GM19239 (cell line): ENCODE measurements at regions not wholly inside any gene's neighbourhood (a gene's known extent, or its start where the extent isn't known, plus 50 kb on each side); places are given as distances from the start of the nearest gene placed in this dataset.
A peak's percentile ranks its signal among the peaks of the same experiment; 100 is the strongest.
"Not testable (repeated sequence)": the region's sequence is repeated elsewhere in the genome, so short reads cannot be mapped to it uniquely, and the experiment has no call there.

ENCODE experiments used
- DNase-seq: peaks from one replicate; pipeline ENCODE4 v3.0.0; 2011; ENCODE audit warnings: low spot score; ENCODE audit not compliant: insufficient read length
- FAIRE-seq: peaks from 2 replicates; lab custom pipeline; 2011; peaks lifted over from hg19 to GRCh38; lab: Jason Lieb, UNC

DNA sequence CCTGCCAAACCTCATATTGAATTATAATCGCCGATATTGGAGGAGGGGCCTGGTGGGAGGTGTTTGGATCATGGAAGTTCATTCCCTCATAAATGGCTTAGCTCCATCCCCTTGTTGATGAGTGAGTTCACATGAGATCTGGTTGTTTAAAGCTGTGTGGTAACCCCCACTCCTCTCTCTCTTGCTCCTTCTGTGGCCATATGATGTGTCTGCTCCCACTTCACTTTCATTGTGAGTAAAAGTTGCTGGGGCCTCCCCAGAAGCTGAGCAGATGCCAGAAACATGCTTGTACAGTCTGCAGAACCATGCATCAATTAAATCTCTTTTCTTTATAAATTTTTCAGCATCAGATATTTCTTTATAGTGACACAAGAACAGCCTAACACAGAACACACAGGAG is 929.0 kb upstream of the FAT3 start:
- DNase-seq (no peak), FAIRE-seq (no peak)

DNA sequence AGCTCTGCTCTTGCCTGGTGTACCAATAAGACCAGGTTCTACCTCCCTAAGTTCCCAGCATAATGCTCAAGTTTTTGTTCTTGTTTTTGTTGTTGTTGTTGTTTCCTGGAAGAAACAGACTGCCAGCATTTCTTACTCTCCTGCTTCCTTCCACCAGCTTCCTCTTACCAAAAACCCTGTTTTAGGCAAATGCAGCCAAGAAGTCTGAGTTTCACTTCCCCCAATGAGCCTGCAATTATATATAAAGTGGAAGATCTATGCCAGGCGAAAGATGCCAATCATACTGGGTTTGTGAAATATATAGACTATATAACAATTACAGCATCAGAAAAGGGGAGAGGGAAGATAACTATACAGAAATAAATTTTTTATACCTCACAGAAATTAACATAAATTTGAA is 931.5 kb upstream of the FAT3 start:
- FAIRE-seq = no peak
- DNase-seq = no peak

DNA sequence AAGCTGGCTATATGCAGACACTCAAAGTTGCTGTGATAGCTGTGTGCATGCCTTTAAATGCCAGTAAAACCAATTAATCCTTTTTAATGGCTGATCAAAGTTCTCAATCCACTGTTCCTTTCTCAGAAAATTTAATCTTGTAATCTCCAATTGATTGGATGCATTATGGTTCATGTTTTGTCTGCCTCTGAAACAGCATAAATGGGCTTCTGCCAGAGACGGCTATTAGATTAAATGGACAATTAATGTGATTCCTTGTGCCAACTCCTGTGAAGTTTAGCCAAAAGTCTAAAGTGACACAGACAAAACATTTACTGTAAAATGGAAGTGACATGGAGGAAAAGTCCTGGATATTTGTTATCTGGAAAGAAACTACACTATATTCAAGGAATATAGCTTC is 952.5 kb upstream of the FAT3 start:
- DNase-seq (no peak), FAIRE-seq (no peak)

DNA sequence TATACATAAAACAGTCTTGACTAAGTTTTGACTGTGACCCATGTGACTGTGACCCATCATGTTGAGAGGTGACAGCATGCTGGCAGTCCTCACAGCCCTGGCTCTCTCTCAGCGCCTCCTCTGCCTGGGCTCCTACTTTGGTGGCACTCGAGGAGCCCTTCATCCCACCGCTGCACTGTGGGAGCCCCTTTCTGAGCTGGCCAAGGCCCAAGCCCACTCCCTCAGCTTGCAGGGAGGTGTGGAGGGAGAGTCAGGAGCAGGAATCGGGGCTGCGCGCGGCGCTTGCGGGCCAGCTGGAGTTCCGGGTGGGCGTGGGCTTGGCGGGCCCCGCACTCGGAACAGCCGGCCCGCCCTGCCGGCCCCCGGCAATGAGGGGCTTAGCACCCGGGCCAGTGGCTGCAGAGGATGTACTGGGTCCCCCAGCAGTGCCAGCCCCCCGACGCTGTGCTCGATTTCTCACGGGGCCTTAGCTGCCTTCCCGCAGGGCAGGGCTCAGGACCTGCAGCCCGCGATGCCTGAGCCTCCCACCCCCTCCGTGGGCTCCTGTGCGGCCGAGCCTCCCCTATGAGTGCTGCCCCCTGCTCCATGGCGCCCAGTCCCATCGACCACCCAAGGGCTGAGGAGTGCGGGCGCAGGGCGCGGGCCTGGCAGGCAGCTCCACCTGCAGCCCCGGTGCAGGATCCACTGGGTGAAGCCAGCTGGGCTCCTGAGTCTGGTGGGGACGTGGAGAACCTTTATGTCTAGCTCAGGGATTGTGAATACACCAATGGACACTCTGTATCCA is 955.9 kb upstream of the FAT3 start:
- DNase-seq, FAIRE-seq: not testable (repeated sequence)

DNA sequence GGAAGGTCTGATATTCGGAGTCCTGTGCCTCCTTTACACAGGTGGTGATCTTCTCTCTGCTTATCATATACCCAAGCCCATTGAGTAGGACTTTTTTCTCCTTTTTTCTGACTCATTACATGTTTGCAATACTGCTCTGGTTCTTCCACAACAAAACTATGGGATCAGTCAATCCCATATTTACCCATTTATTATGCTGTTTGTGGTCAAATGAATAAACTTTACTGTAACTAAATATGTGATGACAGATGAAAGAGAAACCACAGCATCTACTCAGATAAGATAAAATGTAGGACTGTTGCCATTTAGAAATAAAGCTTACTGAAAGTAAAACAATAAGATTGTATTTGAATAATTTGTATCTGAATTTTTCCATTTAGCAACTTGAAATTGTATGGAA is 958.7 kb upstream of the FAT3 start:
- DNase-seq (no peak), FAIRE-seq (no peak)

DNA sequence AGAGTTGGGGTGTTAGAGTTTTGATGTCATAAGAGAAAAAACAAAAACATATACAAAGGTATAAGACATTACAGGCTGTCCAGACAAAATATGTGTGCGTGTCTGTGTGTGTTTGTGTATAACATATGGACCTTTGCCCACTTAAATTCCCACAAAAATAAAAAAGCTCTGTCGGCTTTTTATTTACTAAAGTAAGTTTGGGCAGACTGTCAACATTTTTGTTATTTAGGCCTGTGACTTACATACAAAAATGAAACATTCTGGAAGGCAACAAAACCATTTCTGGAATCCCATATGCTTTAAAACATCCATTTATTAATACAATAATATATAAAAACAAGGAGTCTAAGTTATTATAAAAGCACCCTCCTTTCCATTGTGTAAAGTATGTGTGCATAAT is 960.1 kb upstream of the FAT3 start:
- DNase-seq (no peak), FAIRE-seq (no peak)

DNA sequence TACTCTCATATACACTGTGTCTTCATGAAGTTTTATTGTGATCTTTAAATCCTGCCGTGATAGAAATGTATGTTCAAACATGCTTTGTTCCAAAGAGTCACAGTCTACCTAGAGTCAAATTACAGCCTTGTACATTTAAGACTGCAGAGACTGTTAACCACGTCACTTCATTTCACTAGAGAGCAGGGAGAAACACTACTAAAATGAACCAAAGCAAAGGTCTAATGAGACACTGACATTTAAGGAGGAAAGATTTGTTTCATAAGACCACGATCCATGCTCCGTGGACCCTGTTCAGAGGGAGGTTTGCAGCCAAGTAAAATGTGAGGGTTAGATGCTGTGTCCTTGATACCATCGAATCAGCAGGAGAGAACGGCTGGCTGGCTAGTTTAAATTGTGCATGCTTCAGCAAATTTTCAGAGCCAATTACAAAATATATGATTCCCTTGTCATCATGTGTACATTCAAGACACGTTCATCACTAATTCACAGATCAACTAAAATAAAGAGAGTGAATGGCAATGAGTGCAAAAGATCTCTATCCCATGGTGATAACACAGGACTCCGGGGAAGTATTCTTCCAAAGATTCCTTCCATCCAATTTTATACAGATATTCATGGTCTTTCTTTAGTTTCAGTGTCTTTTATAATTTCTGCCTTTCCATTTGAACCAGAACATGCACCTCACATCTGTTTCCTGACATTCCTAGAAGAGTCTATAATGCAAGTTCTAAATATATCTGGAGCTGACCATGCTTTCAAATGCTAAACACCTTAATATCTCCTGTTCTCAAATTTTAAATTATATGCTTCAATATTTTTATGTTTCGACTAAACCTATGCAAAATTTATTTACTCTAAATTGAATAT is 960.9 kb upstream of the FAT3 start:
- DNase-seq (no peak), FAIRE-seq (no peak)

DNA sequence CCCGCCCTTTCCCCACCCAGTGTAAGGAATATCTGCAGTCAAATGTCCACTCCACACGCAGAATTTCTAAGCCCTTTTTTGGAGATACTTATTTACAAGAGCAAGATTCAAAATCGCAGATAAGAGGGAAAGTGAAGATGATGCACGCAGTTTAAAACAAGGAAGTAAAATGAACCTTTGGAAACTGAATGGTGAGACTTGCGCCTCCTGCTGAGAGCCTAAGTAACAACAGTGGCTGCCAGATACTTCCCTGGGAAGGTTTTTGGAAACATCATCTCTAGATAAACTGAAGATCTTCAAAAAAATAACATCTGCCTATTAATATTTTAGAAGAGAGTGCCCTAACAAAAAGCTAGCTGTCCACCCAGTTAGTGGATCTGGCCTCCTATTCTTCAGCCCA is 963.1 kb upstream of the FAT3 start:
- no peak for FAIRE-seq
- no peak for DNase-seq

DNA sequence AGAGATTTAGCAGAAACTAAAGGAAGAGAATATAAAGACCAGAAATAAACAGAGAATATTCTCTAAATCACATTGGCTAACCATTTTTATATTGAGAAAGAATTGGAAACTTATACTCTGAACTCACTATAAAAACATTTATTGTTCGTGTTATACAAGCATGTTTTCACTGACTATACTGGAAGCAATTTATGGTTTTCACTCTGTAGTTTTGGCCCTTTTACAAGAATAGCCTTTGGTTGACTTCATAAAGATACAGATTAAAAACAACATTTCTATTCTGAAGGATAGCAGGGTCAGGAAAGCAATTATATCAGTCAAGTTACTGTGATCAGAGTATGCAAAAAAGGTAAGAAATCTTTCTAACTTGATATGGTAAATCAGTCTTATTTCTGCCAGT is 965.7 kb upstream of the FAT3 start:
- DNase-seq (no peak), FAIRE-seq (no peak)

DNA sequence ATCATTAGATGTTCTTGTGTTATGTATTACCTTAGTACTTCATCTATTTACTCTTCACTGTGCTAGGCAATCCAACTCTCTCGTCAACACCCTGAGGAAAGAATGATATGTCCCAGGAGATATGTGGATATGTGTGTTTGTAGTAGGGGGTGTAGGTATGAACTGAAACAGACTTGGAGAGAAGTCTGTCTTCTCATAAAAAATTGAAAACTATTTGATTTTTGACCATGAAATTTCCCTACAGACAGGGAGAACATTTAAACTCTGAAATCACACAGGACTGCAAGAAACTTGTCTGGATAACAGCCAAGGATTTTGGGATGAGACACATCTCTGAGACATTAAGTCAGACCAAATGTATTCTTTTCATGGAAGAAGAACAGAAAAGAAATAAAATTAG is 967.0 kb upstream of the FAT3 start:
- FAIRE-seq (no peak), DNase-seq (no peak)

DNA sequence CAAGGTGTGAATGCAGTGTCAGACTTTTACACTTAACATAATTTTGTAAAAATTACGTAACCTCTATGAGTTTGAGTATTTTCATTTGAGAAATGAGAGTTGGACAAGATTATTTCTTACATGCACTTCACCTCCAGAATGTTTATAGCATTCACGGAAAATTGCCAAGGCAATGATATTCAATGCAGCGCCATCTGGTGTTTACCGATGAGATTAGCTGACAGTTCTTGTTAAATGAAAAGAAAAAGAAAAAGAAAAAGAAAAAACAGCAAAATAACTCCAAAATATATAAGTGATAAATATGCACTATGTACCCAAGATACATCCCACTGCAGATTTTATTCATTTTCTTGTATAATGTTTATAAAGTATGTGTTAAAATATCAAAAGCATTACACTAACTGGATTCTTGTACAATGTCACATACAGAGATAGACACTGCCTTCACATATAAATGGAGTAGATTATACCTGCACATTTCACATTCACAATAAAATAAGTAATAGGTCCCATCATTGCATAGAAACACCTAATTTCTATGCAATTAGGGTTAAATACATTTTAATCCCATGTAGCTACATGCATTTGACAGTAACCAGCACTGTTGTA is 976.3 kb upstream of the FAT3 start:
- FAIRE-seq = peak; percentile 68
- DNase-seq = no peak

DNA sequence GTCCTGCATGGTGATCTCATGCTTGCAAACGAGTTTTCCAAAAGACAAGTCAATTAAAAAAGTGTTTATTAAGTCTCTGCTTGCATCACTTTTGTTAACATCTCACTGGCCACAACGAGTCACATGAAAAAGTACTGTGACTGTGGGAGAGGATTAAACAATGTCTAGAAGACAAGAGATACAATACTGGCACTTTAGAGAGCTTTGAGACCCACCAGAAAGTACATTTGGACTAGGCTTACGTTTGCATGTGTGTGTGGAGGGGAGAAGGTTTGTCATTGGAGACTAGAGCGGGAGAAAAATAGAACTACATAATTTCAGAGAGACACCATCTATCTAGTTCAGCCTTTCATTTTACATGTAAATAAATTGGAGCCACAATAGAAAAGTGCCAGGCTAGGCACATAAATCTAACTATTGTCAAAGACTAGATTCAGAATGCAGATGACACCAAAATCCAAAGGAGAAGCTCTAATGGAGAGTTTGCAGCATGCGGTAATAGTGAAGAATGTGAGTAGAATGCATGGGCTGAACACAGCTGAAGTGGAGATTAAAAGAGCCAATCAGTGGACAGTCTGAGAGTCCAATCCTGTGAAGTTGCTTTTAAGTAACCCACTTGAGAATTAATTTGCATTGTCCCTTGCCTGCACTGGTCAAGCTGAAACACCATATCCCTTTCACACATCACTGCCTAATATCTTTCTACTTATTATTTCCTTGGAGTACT is 977.4 kb upstream of the FAT3 start:
- FAIRE-seq (no peak), DNase-seq (no peak)

DNA sequence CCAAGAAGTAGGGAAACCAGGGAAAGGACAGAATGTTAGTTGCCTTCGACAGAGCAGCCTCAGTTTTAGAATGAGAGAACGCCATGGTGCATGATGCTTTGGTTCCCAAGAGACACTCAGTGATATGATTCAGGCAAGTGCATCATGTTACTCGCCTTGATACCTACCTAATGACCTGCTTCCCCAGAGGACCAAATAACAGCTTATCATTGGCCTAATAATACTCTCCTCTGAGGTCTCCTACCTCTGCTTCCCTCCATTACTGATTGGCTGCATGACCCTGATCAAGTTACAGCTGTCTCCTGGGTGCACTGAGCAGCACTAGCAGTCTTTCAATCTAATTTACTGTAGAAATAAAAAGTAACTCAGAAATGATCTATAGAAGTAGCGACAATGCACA is 979.7 kb upstream of the FAT3 start:
- FAIRE-seq = no peak
- DNase-seq = no peak

DNA sequence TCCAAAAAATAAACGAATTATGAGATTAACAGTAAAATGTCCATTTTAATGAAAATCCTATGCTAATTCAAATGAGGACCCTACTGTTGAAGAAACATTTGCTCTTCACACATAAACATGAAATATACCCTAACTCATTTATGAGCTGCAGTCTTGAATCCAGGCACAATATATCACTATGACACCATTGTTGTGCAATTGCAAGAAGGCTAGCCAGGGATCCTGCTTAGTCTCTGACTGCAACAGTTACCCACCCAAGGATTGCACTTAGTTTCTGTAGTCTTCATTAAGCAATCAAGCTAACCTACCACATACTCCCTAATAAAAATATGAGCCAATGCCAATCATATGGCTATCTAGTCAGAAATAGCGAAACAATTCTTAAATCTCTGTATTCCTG is 981.0 kb upstream of the FAT3 start:
- FAIRE-seq = no peak
- DNase-seq = no peak

DNA sequence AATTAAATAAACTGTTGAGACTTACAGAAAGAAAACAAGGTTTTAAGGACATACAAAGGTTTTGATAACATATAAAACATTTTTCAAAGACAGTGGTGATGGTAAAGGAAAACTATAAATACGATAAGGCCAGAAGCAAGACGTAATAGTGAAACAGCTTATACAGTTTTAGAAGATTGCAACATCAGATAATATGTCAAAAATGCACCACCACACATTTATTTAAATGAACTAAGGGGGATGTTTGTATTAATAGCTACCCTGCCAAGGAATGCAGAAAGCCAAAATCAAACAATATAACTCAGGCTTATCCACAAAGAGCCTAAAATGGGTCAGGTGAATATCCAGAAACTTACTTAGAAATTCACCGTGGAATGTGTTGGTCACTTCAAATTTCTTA is 981.6 kb upstream of the FAT3 start:
- FAIRE-seq (no peak), DNase-seq (no peak)

DNA sequence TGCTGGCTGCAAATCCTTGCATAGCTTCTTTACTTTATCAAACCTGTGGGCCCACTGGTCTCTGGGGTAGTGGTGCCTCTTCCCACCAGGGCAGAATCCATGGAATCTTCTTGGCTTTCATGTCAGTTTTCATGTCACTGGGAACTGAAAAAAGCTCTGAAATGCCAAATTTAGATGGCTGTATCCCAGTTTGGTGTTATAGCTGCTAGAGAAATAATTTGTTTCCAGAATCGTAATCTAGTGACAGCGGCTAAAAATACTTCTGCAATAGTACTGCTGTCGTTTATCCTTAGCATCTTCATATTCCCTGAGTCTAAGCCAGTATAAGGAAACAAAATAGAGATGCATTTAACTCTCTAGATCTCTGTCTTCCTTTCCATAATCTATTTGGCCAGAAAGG is 983.4 kb upstream of the FAT3 start:
- FAIRE-seq = no peak
- DNase-seq = no peak

DNA sequence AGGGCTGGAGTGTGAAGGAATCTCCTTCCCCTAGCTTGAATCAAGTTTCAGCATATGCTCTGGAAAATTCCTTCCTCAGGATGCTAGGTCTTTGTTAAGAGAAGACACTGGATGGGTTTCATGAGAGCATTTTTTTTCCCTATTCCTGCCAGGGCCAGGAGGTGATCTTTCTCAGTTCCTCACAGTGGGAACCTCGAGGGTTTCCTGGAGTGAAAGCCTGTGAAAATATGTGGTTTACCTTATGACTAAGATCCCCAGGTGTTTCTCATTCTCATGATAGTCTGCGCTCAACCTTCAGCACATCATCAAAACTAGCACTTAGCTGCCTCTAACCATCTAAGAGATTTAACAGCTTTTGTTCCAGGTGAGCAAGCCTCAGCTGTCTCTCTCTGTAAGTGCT is 985.3 kb upstream of the FAT3 start:
- DNase-seq = no peak

DNA sequence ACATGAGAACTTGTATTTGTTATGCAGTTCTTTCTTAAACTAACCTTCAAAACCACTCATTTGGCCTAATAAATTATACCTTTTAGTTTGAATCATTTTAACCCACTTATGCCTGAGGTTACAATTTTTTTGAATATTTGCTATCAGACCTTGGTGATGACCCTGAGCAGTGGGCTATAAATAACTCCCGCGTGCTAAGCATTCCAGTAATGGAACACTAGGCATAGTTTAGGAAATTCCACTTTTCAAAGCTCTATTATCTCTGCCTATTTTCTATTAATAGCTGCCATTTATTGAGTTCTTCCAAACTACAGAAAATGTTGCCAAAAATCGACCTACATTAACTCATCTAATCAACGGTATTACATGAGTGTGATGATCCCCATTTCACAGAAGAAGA is 993.4 kb upstream of the FAT3 start:
- no peak for DNase-seq
- FAIRE-seq = no peak

More for the DNA sequence above, 985.3 kb upstream of the FAT3 start:
- FAIRE-seq = no peak

DNA sequence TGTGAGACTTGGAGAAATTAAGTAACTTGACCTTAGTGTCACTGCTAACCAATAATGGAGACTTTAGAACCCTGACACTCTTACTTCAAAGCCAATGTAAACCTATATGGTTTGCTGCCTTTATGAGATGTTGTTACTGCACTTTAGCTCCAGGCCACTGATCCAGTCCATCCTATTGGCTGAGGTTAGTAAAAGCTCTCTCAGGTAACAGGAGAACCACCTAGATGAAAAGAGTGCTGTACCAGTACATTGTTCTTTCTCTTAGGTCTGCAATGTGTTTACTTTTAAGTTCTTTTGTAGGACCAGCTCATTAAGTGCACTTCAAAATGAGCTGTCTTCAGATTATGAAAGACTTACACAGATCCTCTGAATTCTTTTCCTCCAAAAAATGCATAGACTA is 994.0 kb upstream of the FAT3 start:
- DNase-seq (no peak), FAIRE-seq (no peak)

DNA sequence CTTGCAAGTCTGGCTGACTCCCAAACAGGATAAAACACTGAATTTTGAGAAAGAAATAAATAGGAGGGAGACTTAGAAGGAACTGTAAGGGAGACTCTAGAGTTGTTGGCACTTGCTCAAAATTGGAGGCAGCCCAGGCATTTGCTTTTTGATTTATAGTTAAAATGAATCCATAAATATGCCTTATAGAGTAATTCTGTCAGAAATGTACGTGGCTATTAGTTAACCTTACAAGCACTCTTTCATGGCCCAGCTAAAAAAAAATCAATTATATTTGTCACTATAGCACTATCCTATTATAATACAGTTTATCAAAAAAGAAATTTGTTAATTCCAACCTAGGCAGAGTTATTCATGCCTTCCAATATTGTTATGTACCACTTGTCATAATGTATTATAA is 1000.0 kb upstream of the CHORDC1 start:
- FAIRE-seq = no peak
- no peak for DNase-seq
